GM19099 (cell line): ENCODE measurements at regions not wholly inside any gene's neighbourhood (a gene's known extent, or its start where the extent isn't known, plus 50 kb on each side); places are given as distances from the start of the nearest gene placed in this dataset.

ENCODE experiments used
- POLR2A ChIP-seq: IDR thresholded peaks from 3 replicates; pipeline ENCODE4 v1.6.1; 2011; ENCODE audit warnings: low read depth; ENCODE audit not compliant: insufficient read length; ENCODE audit errors: extremely low read depth

- no peak for TF ChIP-seq POLR2A
Measured at GRCh38 chr14:53336729-53337128, 183.6 kb upstream of the DDHD1 start.

- TF ChIP-seq POLR2A, result no peak
Measured at GRCh38 chr14:53333809-53334208, 180.7 kb upstream of the DDHD1 start.

GRCh38 chr14:53331921-53332320 is 178.8 kb upstream of the DDHD1 start:
- no peak for TF ChIP-seq POLR2A

- no peak for TF ChIP-seq POLR2A
Measured at GRCh38 chr14:53331247-53331646, 178.1 kb upstream of the DDHD1 start.

- TF ChIP-seq POLR2A, result no peak
Measured at GRCh38 chr14:53330441-53330840, 177.3 kb upstream of the DDHD1 start.

- TF ChIP-seq POLR2A, result no peak
Measured at GRCh38 chr14:53328841-53329240, 175.7 kb upstream of the DDHD1 start.

- TF ChIP-seq POLR2A, result no peak
Measured at GRCh38 chr14:53327716-53328115, 174.6 kb upstream of the DDHD1 start.

- no peak for TF ChIP-seq POLR2A
Measured at GRCh38 chr14:53325176-53325806, 172.2 kb upstream of the DDHD1 start.

- TF ChIP-seq POLR2A, result no peak
Measured at GRCh38 chr14:53316504-53316903, 163.4 kb upstream of the DDHD1 start.

- no peak for TF ChIP-seq POLR2A
Measured at GRCh38 chr14:53310412-53310811, 157.3 kb upstream of the DDHD1 start.

GRCh38 chr14:53306911-53307310 is 153.8 kb upstream of the DDHD1 start:
- TF ChIP-seq POLR2A, result no peak

GRCh38 chr14:53306267-53306721 is 153.2 kb upstream of the DDHD1 start:
- TF ChIP-seq POLR2A, result no peak

- TF ChIP-seq POLR2A, result no peak
Measured at GRCh38 chr14:53304726-53305381, 151.7 kb upstream of the DDHD1 start.

GRCh38 chr14:53295985-53296582 is 143.0 kb upstream of the DDHD1 start:
- TF ChIP-seq POLR2A, result no peak

GRCh38 chr14:53295372-53295771 is 142.2 kb upstream of the DDHD1 start:
- TF ChIP-seq POLR2A, result no peak

- no peak for TF ChIP-seq POLR2A
Measured at GRCh38 chr14:53286301-53286700, 133.2 kb upstream of the DDHD1 start.
